KMS-11 (cell line): ENCODE measurements at regions not wholly inside any gene's neighbourhood (a gene's known extent, or its start where the extent isn't known, plus 50 kb on each side); places are given as distances from the start of the nearest gene placed in this dataset.

Experiments used
- H2AFZ ChIP-seq: fragments of 200-600 bp; sonication (generic); 2 replicates; pipeline ENCODE4 v1.6.1; 2016; ENCODE audit warnings: antibody characterized with exemption, mixed run types, low read depth
- H3K27ac ChIP-seq: fragments of 200-600 bp; sonication (generic); 2 replicates; pipeline ENCODE4 v1.6.1; 2016; ENCODE audit warnings: mild to moderate bottlenecking, mixed run types
- H3K27me3 ChIP-seq: fragments of 200-600 bp; sonication (generic); 2 replicates; pipeline ENCODE4 v1.6.1; 2017; ENCODE audit warnings: mild to moderate bottlenecking, low read depth, mixed run types, moderate library complexity; ENCODE audit not compliant: insufficient read depth
- H3K36me3 ChIP-seq: fragments of 200-600 bp; sonication (generic); 2 replicates; pipeline ENCODE4 v1.6.1; 2017; ENCODE audit warnings: mild to moderate bottlenecking, mixed run types; ENCODE audit not compliant: insufficient read depth
- H3K4me1 ChIP-seq: fragments of 200-600 bp; sonication (generic); 2 replicates; pipeline ENCODE4 v1.6.1; 2016; ENCODE audit warnings: mild to moderate bottlenecking, low read depth, mixed run types; ENCODE audit not compliant: poor library complexity, severe bottlenecking
- H3K4me2 ChIP-seq: fragments of 200-600 bp; sonication (generic); 2 replicates; pipeline ENCODE4 v1.7.0; 2016; ENCODE audit warnings: mild to moderate bottlenecking, mixed run types
- H3K4me3 ChIP-seq: fragments of 200-600 bp; sonication (generic); IDR thresholded peaks from 2 replicates; pipeline ENCODE4 v1.6.1; 2017; ENCODE audit warnings: low read depth, low read length, mixed read lengths; ENCODE audit not compliant: insufficient read depth
- H3K79me2 ChIP-seq: fragments of 200-600 bp; sonication (generic); 2 replicates; pipeline ENCODE4 v1.6.1; 2016; ENCODE audit warnings: low read depth, mixed run types; ENCODE audit not compliant: insufficient read depth
- H3K9ac ChIP-seq: fragments of 200-600 bp; sonication (generic); 2 replicates; pipeline ENCODE4 v1.6.1; 2016; ENCODE audit warnings: mild to moderate bottlenecking, mixed run types
- H4K20me1 ChIP-seq: fragments of 200-600 bp; sonication (generic); 2 replicates; pipeline ENCODE4 v1.6.1; 2016; ENCODE audit warnings: mild to moderate bottlenecking, mixed run types; ENCODE audit not compliant: insufficient read depth
- CTCF ChIP-seq: fragments of 200-600 bp; sonication (generic); conservative IDR thresholded peaks from 2 replicates; pipeline ENCODE4 v1.6.1; 2017; ENCODE audit warnings: low read depth, mild to moderate bottlenecking, antibody characterized with exemption, low read length, moderate library complexity, mixed read lengths

- no peak overlapping the region for H3K4me2 ChIP-seq
- H2AFZ ChIP-seq, result no peak overlapping the region
These were observed 129.0 kb upstream of the ZEB2 start for GRCh38 chr2:144648837-144649465.

DNA sequence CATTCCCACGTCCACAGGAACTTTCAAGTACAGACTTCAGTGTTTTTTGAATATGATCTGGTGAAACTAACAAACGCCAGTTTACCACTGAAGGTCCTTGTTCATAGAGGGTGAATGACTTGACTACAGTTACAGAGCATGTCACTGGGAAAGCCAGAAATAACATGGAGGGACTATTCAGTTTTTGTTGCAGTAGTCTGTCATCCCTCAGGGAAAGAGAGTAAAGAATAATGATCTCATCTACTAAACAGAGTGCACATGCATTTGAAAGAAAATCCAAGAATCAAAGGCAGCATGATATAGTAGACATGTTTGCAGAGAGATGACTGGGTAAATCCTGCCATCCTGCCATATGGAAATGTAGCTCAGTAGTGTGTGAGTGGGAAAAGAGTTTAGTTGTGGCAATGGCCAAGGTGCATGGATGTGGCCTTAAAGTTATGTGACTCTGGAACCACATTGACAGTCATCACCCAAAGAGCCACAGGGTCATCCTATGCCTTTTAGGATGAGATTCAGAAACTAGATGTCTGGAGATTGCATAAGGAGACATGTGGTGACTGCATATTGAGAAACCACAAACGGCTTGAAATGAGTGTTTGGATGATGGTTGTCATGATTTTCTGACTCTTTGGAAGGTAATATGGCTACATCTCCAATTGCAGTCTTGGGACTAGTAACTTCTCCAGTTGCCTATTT is 125.3 kb upstream of the ZEB2 start:
- Histone ChIP-seq H4K20me1 (no peaks in the 10 kb centered on the region), H3K27ac (no peak overlapping the region), H3K9ac (no peak overlapping the region), H2AFZ (no peak overlapping the region), H3K79me2 (no peaks in the 10 kb centered on the region), H3K27me3 (no peaks in the 10 kb centered on the region), H3K4me3 (no peak overlapping the region), H3K4me2 (no peak overlapping the region), H3K36me3 (no peaks in the 10 kb centered on the region), H3K4me1 (no peaks in the 10 kb centered on the region)
- no peak for TF ChIP-seq CTCF

More at GRCh38 chr2:144648837-144649465, 129.0 kb upstream of the ZEB2 start:
- H4K20me1 ChIP-seq, result no peaks in the 10 kb centered on the region
- TF ChIP-seq CTCF, result no peak
- H3K9ac ChIP-seq, result no peak overlapping the region
- no peak overlapping the region for H3K4me3 ChIP-seq
- no peaks in the 10 kb centered on the region for H3K79me2 ChIP-seq
- H3K4me1 ChIP-seq, result no peaks in the 10 kb centered on the region
- H3K27me3 ChIP-seq, result no peaks in the 10 kb centered on the region
- no peaks in the 10 kb centered on the region for H3K36me3 ChIP-seq
- H3K27ac ChIP-seq, result no peak overlapping the region

DNA sequence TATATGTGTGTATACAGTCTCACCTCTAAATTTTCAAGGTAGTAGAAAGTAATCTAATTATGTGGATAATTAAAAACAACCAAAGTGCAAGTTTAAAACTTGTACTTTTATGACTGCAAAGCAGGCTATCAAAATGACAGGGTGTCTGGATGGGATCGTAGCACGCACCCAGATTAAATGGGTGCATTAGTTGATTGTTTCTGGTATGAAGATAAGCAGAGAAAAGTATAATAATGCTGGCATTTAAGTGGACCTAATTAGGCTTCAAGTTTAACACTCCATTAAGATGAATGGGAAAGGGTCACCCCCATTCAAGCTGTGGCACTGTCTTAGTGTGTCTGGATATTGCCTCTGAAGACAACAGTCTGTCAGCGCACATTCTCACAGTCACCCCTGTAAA is 124.6 kb upstream of the ZEB2 start:
- Histone ChIP-seq H3K27me3 (no peaks in the 10 kb centered on the region), H4K20me1 (no peaks in the 10 kb centered on the region), H2AFZ (no peak overlapping the region), H3K79me2 (no peaks in the 10 kb centered on the region), H3K9ac (no peak overlapping the region), H3K4me2 (no peak overlapping the region), H3K4me3 (no peak overlapping the region), H3K36me3 (no peaks in the 10 kb centered on the region), H3K4me1 (no peaks in the 10 kb centered on the region), H3K27ac (no peak overlapping the region)
- no peak for TF ChIP-seq CTCF

- no peaks in the 10 kb centered on the region for H3K79me2 ChIP-seq
- no peak overlapping the region for H3K9ac ChIP-seq
- no peak overlapping the region for H3K27ac ChIP-seq
- no peaks in the 10 kb centered on the region for H3K27me3 ChIP-seq
- no peak overlapping the region for H3K4me2 ChIP-seq
- no peaks in the 10 kb centered on the region for H3K36me3 ChIP-seq
- no peak overlapping the region for H3K4me3 ChIP-seq
- H3K4me1 ChIP-seq, result no peaks in the 10 kb centered on the region
- H2AFZ ChIP-seq, result no peak overlapping the region
- no peaks in the 10 kb centered on the region for H4K20me1 ChIP-seq
- TF ChIP-seq CTCF, result no peak
These were observed 123.8 kb upstream of the ZEB2 start for GRCh38 chr2:144643537-144644336.
